ENCODE measurements at regions not wholly inside any gene's neighbourhood (a gene's known extent, or its start where the extent isn't known, plus 50 kb on each side); places are given as distances from the start of the nearest gene placed in this dataset.
A peak's percentile ranks its signal among the peaks of the same experiment; 100 is the strongest.
"Not testable (repeated sequence)": the region's sequence is repeated elsewhere in the genome, so short reads cannot be mapped to it uniquely, and the experiment has no call there.

GRCh38 chr1:53398091-53398490, 61.1 kb upstream of the DMRTB1 start:
- peak; percentile 53 for DNase-seq (ENCODE audit: low spot score)
- intact Hi-C loops (cut with DNase I), result no loop called here

DNA sequence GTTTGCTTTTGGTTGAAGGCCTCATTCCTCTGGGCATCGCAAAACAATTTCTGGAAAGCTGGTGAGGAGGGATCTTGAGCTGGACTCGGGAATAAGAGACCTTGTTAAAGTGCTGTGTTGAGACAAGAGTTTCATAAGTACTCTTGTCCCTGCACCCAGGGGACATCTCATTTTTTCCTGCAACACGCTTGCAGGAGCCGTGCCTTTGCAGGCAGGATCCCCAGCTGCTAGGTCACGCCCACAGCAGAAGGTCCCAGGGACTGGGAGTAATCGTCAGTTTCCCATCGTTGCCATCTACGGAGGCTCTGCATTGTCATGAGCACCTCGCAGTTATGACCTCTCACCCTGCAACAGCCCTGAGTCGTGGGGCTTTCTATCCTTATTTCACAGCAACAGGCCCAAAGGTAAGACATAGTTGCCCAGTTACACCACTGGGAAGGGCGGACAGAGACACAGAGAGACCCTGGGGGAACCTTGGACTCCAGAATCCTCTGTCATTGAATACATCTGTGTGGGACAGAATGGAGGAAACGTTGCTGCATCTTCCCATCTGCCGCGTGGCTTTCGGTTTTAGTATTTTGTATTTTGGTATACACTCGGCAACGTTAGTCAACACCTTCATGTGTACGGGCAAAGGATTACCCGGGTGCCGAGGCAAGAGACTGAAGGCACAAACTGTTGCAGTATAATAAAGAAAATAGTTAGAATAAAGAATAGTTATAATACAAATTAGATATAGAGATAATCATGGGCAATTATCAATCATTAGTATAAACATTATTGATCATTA, 60.4 kb upstream of the DMRTB1 start:
- peak; percentile 59 for DNase-seq (ENCODE audit: low spot score)
- intact Hi-C loops (cut with DNase I), result no loop called here

DNA sequence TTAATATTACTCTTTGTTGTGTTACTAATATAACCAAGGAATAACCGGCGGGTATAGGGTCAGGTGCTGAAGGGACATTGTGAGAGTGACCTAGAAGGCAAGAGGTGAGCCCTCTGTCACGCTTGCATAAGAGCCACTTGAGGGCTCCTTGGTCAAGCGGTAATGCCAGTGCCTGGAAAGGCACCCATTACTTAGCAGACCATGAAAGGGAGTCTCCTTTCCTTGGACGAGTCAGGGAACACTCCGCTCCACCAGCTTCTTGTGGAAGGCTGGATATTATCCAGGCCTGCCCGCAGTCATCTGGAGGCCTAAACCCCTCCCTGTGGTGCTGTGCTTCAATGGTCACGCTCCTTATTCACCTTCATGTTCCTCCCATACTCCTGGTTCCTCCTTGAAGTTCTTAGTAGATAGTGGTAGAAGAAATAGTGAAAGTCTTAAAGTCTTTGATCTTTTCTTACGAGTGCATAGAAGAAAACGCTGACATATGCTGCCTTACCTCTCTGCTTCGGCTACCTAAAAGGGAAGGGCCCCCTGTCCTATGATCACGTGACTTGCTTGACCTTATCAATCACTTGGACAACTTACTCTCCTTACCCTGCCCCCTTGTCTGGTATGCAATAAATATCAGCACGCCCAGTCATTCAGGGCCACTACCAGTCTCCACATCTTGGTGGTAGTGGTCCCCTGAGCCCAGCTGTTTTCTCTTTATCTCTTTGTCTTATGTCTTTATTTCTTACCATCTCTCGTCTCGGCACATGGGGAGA, 59.6 kb upstream of the DMRTB1 start:
- intact Hi-C loops (cut with DNase I), result not testable (repeated sequence)
- DNase-seq (ENCODE audit: low spot score), result peak; percentile 40

GRCh38 chr1:53400761-53401674, 58.2 kb upstream of the DMRTB1 start:
- no peak for DNase-seq (ENCODE audit: low spot score)
- intact Hi-C loops (cut with DNase I), result no loop called here

DNA sequence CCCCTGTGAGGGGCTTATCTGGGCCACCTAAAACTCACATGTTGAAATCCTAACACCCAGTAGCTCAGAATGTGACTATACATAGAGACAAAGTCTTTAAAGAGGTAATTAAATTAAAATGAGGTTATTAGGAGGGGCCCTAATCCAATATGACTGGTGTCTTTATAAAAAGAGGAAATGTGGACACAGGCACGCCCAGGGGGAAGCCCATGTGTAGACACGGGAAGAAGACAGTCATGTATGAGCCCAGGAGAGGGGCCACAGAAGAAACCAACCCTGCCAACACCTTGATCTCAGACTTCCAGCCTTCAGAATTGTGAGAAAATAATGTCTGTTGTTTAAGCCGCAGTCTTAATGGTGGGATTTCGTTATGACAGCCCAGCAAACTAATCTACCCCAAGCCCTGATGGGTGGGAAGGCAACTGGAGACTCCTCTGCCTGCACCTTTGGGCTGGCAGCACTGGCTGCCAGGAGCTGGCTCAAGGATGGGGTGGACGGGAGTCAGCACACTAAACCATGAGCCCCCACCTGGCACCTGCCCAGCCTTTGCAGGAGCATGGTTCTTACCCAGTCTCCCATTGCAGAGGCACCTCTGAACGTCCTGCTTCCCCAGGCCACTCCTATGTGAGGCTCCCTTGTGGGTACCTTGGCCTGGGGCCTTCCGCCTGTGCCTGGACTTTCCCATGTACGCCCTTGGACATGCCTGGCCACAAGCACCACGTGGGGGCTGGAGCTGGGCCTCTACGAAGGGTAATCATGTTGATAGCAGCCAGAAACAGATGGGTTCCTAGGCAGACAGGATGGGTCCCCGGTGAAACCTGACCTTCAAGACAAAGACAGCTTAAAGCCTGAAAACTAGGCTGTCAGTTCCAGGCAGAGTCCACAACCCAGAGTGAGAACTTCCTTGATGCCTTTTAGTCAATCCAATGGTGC, 57.1 kb upstream of the DMRTB1 start:
- intact Hi-C loops (cut with DNase I), result no loop called here
- DNase-seq (ENCODE audit: low spot score), result no peak

- no peak for DNase-seq (ENCODE audit: low spot score)
- intact Hi-C loops (cut with DNase I), result no loop called here
Observed at GRCh38 chr1:53402891-53403655, 56.1 kb upstream of the DMRTB1 start.

DNA sequence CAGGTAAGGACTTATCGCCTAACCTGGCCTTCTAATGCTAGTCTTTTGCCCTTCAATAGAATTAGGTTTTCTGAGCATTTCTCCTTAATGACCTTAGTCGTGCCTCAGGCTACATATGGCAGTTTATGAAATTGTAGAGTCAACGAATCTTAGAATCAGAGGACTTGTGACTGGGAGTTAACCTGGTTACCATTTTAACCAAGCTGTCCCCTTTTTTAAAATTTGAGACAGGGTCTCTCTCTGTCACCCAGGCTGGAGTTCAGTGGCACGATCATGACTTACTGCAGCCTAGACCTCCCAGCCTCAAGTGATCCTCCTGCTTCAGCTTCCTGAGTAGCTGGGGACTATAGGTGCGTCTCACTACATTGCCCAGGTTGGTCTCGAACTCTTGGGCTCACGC, 53.5 kb upstream of the DMRTB1 start:
- intact Hi-C loops (cut with DNase I), result no loop called here
- DNase-seq (ENCODE audit: low spot score), result no peak

DNA sequence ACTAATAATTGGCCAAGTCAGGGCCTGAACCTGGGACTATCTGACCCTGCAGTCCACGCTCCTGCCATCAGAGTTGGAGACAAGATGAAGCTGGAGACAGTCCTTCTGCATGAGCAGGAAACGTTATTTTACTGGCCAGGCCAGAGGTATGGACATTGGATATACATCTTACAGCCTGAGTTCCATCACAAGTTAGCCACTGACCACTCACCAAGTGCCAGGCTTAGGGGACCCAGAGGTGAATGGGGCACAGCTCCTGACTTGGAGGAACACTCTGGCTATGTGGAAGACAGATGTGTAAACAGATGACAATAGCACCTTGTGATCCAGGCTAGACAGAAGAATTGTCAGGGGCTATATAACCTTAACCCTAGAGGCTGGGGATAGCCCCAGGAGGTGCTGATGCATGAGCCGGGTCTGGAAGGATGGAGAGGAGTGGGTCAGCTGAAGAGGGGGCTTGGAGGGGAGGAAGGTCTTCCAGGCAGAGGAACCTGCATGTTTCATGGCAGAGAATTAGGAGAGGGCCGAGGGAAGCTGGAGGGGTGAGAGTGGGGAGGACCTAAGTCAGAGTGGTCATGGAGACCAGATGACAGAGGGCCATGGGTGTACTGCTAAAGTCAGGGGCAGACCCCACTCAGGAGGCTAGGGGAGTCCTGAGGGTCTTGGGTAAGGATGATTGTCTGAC, 52.5 kb upstream of the DMRTB1 start:
- DNase-seq (ENCODE audit: low spot score), result no peak
- intact Hi-C loops (cut with DNase I), result no loop called here

DNA sequence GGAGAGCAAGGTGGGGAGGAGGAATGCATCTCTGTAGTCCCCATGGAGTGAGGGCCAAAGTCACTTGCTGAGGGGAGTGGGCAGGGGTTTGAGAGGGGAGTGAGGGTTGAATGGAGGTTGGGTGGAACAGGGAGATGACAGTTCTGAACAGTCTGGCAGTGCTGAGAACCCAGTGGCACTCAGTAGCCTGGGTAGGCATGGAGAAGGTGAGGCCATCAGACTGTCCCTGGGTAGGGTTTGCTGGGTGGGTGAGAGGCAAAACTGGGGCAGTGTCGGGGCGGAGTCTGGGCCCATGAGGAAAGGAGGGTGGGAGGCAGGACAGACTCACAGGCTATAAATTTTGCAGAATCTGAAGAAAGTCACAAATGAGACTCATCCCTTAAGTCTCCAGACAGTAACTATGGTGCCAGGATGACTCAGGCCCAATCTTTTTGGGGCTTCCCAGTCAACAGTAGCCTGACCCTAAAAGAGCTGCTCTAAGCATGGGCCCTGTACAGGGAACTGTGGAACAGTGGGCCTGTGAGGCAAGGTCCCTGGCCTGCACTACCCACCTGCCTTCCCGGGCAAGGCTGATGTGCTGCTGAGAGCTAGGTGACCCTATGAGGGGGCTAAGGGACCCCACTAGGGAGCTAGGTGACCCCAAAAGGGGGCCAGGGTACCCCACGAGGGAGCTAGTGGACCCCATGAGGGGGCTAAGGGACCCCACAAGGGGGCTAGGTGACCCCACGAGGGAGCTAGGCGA, 51.0 kb upstream of the DMRTB1 start:
- intact Hi-C loops (cut with DNase I), result no loop called here
- DNase-seq (ENCODE audit: low spot score), result no peak

DNA sequence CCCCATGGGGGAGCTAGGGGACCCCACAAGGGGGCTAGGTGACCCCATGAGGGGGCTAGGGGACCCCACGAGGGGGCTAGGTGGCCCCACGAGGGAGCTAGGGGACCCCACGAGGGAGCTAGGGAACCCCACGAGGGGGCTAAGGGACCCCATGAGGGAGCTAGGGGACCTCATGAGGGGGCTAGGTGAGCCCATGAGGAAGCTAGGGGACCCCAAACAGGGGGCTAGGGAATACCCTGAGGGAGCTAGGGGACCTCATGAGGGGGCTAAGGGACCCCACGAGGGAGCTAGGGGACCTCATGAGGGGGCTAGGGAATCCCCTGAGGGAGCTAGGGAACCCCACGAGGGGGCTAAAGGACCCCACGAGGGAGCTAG, 50.5 kb upstream of the DMRTB1 start:
- intact Hi-C loops (cut with DNase I), result no loop called here
- DNase-seq (ENCODE audit: low spot score), result no peak

- DNase-seq (ENCODE audit: low spot score), result no peak
- intact Hi-C loops (cut with DNase I), result no loop called here
Observed at GRCh38 chr1:53409233-53409632, 50.0 kb upstream of the DMRTB1 start.
